ENCODE measurements at regions not wholly inside any gene's neighbourhood (a gene's known extent, or its start where the extent isn't known, plus 50 kb on each side); places are given as distances from the start of the nearest gene placed in this dataset.
"Not testable (repeated sequence)": the region's sequence is repeated elsewhere in the genome, so short reads cannot be mapped to it uniquely, and the experiment has no call there.

DNA sequence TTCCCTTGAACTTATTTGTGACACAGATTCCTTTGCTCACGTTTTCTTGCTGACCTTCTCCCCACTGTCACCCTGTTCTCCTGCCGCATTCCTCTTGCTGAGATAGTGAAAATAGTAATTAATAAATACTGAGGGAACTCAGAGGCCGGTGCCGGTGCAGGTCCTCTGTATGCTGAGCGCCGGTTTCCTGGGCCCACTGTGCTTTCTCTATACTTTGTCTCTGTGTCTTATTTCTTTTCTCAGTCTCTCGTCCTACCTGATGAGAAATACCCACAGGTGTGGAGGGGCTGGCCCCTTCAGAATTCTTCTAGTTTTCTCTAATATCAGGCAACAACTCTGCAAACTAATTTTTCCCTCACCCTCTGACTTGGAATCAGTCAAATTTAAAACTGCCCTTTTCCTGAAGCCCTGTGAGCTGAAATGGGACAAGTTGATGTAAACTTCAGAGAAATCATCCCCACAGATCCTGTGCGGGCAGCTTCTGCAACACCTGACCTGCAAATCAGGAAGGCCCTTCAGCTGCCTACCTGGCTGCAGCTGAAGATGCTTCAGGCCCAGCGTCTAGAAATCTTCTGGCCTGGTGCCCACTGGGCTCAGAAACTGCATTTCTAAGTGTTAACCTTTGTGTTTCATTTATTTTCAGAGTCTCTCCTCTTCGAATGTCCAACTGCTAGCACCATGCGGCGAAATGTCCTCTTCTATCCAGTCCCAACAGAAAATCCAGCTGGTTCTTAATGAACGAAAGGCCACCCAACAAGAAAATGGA lies 149.7 kb downstream of the TMEM121 start:
- peak; percentile 35 for DNase-seq (ENCODE audit: low spot score)

DNA sequence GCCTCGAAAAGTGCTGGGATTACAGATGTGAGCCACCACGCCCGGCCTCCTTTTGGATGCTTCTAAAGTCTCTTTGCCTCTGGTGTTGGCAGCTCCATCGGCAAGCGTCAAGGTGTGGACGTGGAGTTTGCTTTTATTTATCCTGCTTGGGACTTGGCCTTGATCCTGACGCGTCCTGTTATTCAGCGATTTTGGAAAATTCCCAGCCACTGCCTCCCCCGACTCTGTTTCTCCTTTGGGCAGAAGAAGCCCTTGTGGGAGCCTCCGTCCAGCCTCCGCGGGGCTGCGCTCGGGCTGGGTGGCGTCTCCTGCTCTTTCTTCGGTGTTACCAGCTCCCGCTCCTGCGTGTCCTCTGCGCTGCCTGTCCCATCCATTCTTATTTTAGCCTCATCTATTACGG lies 151.7 kb downstream of the TMEM121 start:
- DNase-seq (ENCODE audit: low spot score) = not testable (repeated sequence)

- DNase-seq (ENCODE audit: low spot score) = peak; percentile 39
Measured at GRCh38 chr14:105678996-105679958, 152.9 kb downstream of the TMEM121 start.

- DNase-seq (ENCODE audit: low spot score) = peak; percentile 77
Measured at GRCh38 chr14:105679959-105680735, 153.8 kb downstream of the TMEM121 start.

DNA sequence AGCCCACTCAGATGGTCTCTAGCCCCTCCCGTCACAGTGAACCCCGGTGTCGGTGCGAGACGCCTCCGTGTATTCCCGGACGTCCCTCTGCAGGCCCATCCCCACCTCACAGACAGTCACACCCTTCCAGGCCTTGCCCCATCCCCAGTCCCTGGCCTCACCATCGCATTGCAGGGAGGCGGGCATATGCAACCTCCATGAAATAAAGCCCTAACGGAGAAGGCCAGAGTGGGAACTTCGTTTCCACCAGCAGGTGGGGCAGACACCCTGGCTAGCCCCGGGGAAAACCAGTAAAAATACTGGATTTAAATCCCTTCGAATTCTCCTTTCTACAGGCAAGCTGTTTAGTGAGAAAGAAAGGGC lies 154.3 kb downstream of the TMEM121 start:
- peak; percentile 43 for DNase-seq (ENCODE audit: low spot score)

- DNase-seq (ENCODE audit: low spot score) = not testable (repeated sequence)
Measured at GRCh38 chr14:105681606-105682185, 155.3 kb downstream of the TMEM121 start.

DNA sequence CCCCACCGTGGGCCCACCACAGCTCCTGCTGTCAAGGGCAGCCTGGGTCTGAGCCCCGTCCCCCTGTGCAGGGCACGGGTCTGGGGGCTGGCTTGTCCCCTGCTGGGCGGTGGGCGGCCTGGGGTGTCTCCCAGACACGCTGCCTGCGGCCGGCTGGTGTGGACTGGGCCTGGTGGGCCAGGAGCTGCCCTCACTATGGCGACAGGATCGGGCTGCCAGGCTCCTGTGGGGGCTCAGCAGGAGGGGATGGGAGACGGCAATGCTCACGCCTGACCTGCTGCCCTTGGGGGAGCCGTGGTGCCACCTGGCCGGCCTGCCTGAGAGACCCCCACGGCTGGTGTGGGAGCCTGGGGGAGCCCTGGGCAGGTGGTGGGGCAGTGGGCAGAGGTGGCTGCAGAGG lies 156.1 kb downstream of the TMEM121 start:
- not testable (repeated sequence) for DNase-seq (ENCODE audit: low spot score)

- DNase-seq (ENCODE audit: low spot score) = peak; percentile 20
Measured at GRCh38 chr14:105682956-105683570, 156.7 kb downstream of the TMEM121 start.

- peak; percentile 47 for DNase-seq (ENCODE audit: low spot score)
Measured at GRCh38 chr14:105684056-105684455, 157.7 kb downstream of the TMEM121 start.

DNA sequence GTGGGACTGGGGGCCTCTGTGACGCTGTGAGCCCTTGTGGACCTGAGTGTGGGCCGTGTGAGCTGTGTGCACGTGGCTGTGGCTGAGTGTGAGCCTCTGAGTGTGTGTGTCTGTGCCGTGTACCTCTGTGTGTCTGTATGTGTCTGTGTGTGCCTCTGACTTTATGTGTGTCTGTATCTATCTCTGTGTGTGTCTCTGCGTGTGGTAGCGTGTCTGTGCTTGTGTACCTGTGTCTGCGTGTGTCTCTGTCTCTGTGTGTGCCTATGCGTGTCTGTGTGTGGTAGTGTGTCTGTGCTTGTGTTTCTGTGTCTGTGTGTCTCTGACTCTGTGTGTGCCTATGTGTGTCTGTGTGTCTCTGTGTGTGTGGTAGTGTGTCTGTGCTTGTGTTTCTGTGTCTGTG lies 158.2 kb downstream of the TMEM121 start:
- DNase-seq (ENCODE audit: low spot score) = peak; percentile 81

DNA sequence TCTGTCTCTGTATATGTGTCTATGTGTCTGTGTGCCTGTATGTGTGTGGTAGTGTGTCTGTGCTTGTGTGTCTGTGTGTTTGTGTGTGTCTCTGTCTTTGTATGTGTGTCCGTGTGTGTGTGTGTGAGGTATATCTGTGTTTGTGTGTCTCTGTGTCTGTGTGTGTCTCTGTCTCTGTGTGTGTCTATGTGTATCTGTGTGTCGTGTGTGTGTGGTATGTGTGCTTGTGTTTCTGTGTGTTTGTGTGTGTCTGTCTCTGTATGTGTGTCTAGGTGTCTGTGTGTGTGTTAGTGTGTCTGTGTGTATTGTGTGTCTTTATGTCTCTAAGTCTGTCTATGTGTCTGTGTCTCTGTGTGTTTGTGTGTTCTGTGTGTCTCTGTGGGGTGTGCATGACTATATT lies 158.6 kb downstream of the TMEM121 start:
- no peak for DNase-seq (ENCODE audit: low spot score)

DNA sequence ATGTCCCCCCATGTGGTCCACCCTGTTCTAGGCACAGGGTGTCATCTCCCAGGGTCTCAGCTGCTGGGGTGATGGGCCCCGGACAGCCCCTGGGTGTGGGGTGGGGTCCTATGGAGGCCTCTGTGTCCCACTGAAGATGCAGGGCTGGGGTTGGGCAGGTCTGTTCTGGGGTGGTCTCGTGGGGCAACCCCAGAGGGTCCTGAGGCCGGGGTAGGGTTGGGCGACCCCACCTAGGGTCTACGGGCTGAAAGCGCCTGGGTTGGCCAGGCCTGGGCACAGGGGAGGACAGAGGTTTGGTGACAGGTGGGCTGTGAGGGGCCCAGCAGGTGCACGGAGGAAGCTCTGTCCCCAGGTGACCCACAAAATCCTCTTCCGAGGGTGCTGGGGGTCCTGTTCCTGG lies 159.2 kb downstream of the TMEM121 start:
- DNase-seq (ENCODE audit: low spot score) = not testable (repeated sequence)

GRCh38 chr14:105686050-105686449 lies 159.7 kb downstream of the TMEM121 start:
- DNase-seq (ENCODE audit: low spot score) = not testable (repeated sequence)

DNA sequence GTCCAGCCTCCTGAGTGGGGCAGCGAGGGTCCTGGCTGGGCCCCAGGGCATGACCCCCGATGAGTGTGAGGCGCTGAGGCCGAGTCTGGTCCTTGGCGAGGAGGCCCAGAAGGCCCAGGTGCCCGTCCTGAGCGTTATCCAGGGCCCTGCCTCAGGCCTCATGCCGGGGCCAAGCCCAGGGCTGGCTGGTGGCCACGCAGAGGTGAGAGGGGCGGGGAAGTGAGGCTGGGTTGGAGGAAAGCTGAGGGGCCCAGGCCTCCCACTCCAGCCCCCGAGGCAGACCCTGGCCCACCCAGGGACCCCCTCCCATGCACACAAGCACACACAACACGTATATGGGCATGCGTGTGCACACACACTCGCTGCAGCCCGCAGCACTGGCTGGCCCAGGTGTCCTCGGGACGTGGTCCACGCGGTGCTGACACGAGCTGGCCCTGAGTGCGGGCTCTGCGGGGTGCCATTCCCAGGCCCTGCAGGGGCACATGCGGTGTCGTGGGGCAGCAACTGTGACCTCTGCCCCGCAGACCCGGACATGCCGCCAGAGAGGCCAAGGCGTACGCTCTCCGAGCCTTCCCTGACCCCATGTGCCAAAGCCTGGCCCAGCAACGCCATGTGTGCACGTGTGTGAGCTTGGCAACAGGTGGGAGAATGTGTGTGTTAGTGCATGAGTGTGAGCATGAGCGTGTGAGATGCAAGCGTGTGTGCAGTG lies 160.2 kb downstream of the TMEM121 start:
- DNase-seq (ENCODE audit: low spot score) = peak; percentile 41

DNA sequence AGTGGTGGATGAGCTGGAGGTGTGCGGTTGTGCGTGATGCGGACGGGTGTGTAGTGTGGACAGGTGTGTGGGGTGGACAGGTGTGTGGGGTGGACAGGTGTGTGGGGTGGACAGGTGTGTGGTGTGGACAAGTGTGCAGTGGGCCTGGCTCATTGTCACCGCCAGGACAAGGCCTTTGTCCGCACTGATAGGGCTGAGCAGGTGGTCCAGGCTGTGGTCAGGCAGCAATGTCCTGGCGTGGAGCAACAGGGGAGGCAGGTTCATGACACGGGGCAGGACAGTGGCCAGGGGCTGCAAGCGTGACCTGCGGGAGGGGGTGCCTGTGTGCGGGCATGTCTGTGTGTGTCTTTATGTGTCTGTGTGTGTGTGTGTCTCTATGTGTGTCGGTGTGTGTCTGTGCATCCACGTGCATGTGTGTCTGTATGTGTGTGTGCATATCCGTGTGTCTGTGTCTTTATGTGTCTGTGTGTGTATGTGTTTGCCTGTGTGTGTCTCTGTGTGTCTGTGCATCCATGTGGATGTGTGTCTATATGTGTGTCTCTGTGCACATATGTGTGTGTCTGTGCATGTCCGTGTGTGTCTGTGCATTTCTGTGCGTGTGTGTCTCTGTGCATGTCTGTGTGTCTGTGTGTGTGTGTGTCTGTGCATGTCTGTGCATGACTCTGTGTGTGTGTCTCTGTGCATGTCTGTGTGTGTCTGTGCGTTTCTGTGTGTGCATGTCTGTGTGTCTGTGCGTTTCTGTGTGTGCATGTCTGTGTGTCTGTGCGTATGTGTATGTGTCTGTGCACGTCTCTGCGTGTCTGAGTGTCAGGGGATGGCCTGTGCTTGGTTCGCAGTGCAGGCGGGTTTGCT lies 161.0 kb downstream of the TMEM121 start:
- DNase-seq (ENCODE audit: low spot score) = peak; percentile 68

DNA sequence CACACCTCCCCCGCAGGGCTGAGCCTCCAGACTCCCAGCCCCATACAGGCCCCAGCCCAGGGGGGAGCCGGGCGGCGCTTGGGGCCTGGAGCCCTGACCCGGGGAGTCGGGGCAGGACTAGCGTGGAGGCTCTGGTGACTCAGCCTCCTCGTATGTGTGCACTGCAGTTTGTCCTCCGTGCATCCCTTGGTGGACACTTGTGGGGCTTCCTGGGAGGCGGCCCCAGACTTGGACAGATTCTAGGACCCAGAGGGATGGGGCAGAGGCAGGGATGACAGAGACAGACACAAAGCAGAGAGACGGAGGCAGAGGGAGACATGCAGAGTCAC lies 161.6 kb downstream of the TMEM121 start:
- DNase-seq (ENCODE audit: low spot score) = peak; percentile 75

DNA sequence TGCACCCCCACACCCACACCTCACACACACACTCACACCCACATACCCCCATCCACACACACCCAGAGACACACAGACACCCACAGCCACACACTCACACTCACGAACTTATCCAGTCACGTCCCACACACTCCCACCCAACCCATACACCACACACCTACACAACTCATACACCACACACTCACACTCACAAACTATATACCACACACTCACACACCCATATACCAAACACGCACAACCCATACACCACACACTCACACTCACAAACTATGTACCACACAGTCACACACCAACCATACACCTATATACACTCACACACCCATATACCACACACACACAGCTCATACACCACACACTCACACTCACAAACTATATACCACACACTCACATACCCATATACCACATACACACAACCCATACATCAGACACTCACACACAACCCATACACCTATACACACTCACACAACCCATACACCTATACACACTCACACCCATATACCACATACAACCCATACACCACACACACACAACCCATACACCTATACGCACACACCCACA lies 162.4 kb downstream of the TMEM121 start:
- DNase-seq (ENCODE audit: low spot score) = not testable (repeated sequence)

DNA sequence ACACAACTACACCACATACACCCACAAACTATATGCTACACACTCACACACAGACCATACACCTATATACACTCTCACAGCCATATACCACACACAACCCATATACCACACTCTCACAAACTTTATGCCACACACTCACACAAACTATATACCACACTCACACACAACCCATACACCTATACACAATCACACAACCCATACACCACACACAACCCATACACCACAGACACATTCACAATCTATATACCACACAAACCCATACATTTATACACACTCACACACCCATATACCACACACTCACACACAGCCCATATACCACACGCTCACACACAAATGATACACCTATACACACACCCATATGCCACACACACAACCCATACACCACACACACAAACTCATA lies 163.3 kb downstream of the TMEM121 start:
- no peak for DNase-seq (ENCODE audit: low spot score)

DNA sequence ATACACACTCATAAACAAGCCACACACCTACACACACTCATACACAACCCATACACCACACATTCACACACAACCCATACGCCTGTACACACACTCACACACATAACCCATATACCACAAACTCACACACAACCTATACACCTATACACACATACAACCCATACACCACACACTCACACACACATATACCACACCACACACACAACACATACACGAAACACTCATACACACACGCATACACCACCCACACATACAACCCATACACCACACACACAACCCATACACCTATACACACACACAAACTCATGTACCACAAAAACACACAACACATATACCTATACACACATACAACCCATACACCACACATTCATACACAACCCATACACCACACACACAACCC lies 164.3 kb downstream of the TMEM121 start:
- no peak for DNase-seq (ENCODE audit: low spot score)

All from mesenteric fat pad (tissue), 1 donor.